ENCODE measurements at regions not wholly inside any gene's neighbourhood (a gene's known extent, or its start where the extent isn't known, plus 50 kb on each side); places are given as distances from the start of the nearest gene placed in this dataset.

- no peak overlapping the region for H3K4me3 ChIP-seq (ENCODE audit: low read length)
- ATAC-seq (no peak), DNase-seq (no peak)
- no TSS peak for BruUV-seq (replicated peaks)
- ChIA-PET POLR2A (ENCODE audit: unreplicated experiment) (no interaction called here), CTCF (no interaction called here)
- H3K27ac ChIP-seq (ENCODE audit: low read length) = no peak overlapping the region
- H3K27me3 ChIP-seq (ENCODE audit: low read length) = no peaks in the 10 kb centered on the region
- H3K9me3 ChIP-seq (ENCODE audit: low read length) = no peaks in the 10 kb centered on the region
- peaks cover 6% of the 10 kb centered on the region; the same call in 1 of the 2 replicates for H3K4me1 ChIP-seq (ENCODE audit: insufficient read depth, low read length)
- H3K79me2 ChIP-seq (ENCODE audit: low read length) = no peaks in the 10 kb centered on the region
- H2AFZ ChIP-seq (ENCODE audit: low read length) = no peak overlapping the region
- no peaks in the 10 kb centered on the region for H3F3A ChIP-seq (ENCODE audit: low read length, unreplicated experiment)
- no peak overlapping the region for H3K4me2 ChIP-seq (ENCODE audit: low read length)
- intact Hi-C loops (cut with micrococcal nuclease) = no loop called here
- H3K9ac ChIP-seq (ENCODE audit: low read length) = no peak overlapping the region
- no peaks in the 10 kb centered on the region for H4K20me1 ChIP-seq (ENCODE audit: low read length)
- no peak for TF ChIP-seq EZH2phosphoT487 (IDR thresholded peaks at IDR 0.05; ENCODE audit: borderline replicate concordance, low read length)
- TF ChIP-seq EZH2 (IDR thresholded peaks at IDR 0.05; ENCODE audit: low read length, unreplicated experiment) = no peak
- TF ChIP-seq CTCF (conservative IDR thresholded peaks at IDR 0.05; ENCODE audit: low read depth, low read length) = no peak
- no peaks in the 10 kb centered on the region for H3K9me2 ChIP-seq (replicated peaks; ENCODE audit: low read length)
- no peaks in the 10 kb centered on the region for H3K36me3 ChIP-seq (ENCODE audit: low read depth, low read length)
These were observed 152.8 kb downstream of the INHBB start for GRCh38 chr2:120498576-120499394.

- BruUV-seq (replicated peaks) = no TSS peak
- Histone ChIP-seq H3K36me3 (ENCODE audit: low read depth, low read length) (no peaks in the 10 kb centered on the region), H3K9me2 (replicated peaks; ENCODE audit: low read length) (no peaks in the 10 kb centered on the region), H3K9me3 (ENCODE audit: low read length) (no peaks in the 10 kb centered on the region), H3K27me3 (ENCODE audit: low read length) (no peaks in the 10 kb centered on the region), H3K4me3 (ENCODE audit: low read length) (no peak overlapping the region), H3K79me2 (ENCODE audit: low read length) (no peaks in the 10 kb centered on the region), H3K9ac (ENCODE audit: low read length) (no peak overlapping the region), H3K4me1 (ENCODE audit: insufficient read depth, low read length) (peaks cover 16% of the 10 kb centered on the region), H2AFZ (ENCODE audit: low read length) (no peak overlapping the region), H4K20me1 (ENCODE audit: low read length) (no peaks in the 10 kb centered on the region), H3F3A (ENCODE audit: low read length, unreplicated experiment) (no peaks in the 10 kb centered on the region), H3K27ac (ENCODE audit: low read length) (no peak overlapping the region), H3K4me2 (ENCODE audit: low read length) (no peak overlapping the region)
- CTCF ChIA-PET = no interaction called here
- peak; percentile 37 for DNase-seq
- ATAC-seq = no peak; the same call in 1 of the 2 replicates
- intact Hi-C loops (cut with micrococcal nuclease) = no loop called here
- POLR2A ChIA-PET (ENCODE audit: unreplicated experiment) = no interaction called here
- TF ChIP-seq EZH2phosphoT487 (IDR thresholded peaks at IDR 0.05; ENCODE audit: borderline replicate concordance, low read length) (no peak), CTCF (conservative IDR thresholded peaks at IDR 0.05; ENCODE audit: low read depth, low read length) (no peak)
These were observed 154.0 kb downstream of the INHBB start for GRCh38 chr2:120499784-120500495.

GRCh38 chr2:120501591-120501990 is 155.7 kb downstream of the INHBB start:
- Histone ChIP-seq H3K4me1 (ENCODE audit: insufficient read depth, low read length) (peaks cover 16% of the 10 kb centered on the region), H3K36me3 (ENCODE audit: low read depth, low read length) (no peaks in the 10 kb centered on the region), H3K9me3 (ENCODE audit: low read length) (no peaks in the 10 kb centered on the region), H3K79me2 (ENCODE audit: low read length) (no peaks in the 10 kb centered on the region), H3K4me3 (ENCODE audit: low read length) (no peak overlapping the region), H2AFZ (ENCODE audit: low read length) (no peak overlapping the region), H3F3A (ENCODE audit: low read length, unreplicated experiment) (no peaks in the 10 kb centered on the region), H3K4me2 (ENCODE audit: low read length) (no peak overlapping the region), H3K27ac (ENCODE audit: low read length) (no peak overlapping the region), H3K27me3 (ENCODE audit: low read length) (no peaks in the 10 kb centered on the region), H3K9ac (ENCODE audit: low read length) (no peak overlapping the region), H3K9me2 (replicated peaks; ENCODE audit: low read length) (no peaks in the 10 kb centered on the region), H4K20me1 (ENCODE audit: low read length) (no peaks in the 10 kb centered on the region)
- intact Hi-C loops (cut with micrococcal nuclease) = no loop called here
- DNase-seq (no peak), ATAC-seq (no peak)
- CTCF ChIA-PET = no interaction called here
- no TSS peak for BruUV-seq (replicated peaks)
- TF ChIP-seq EZH2 (IDR thresholded peaks at IDR 0.05; ENCODE audit: low read length, unreplicated experiment) (no peak), EZH2phosphoT487 (IDR thresholded peaks at IDR 0.05; ENCODE audit: borderline replicate concordance, low read length) (no peak)
- POLR2A ChIA-PET (ENCODE audit: unreplicated experiment) = no interaction called here

Data from PC-3 (cell line).